ENCODE measurements at regions not wholly inside any gene's neighbourhood (a gene's known extent, or its start where the extent isn't known, plus 50 kb on each side); places are given as distances from the start of the nearest gene placed in this dataset.

- Histone ChIP-seq H3K9me3 (ENCODE audit: control insufficient read depth, insufficient read depth, low read depth, low read length) (no peaks in the 10 kb centered on the region), H3K4me1 (ENCODE audit: control insufficient read depth, insufficient read depth, low read length) (no peaks in the 10 kb centered on the region), H3K36me3 (ENCODE audit: control insufficient read depth in 2 of 2, insufficient read depth in 1 of 2, low read length in 2 of 2) (no peaks in the 10 kb centered on the region), H3K27ac (ENCODE audit: extremely low read depth, low read depth, low read length) (no peak overlapping the region), H3K4me3 (ENCODE audit: low read depth, low read length) (no peak overlapping the region)
- ChIA-PET CTCF (interaction anchor here (1.7 kb wide), 1 partner anchor 24 kb away, joined by 4 read pairs; no protein-coding TSS in a partner anchor), POLR2A (no interaction called here)
- TF ChIP-seq ZNF112 (tag by site-specific recombination; IDR thresholded peaks at IDR 0.05) (no peak), ZNF555 (tag by site-specific recombination; conservative IDR thresholded peaks at IDR 0.05) (no peak), ZNF366 (tag by site-specific recombination; conservative IDR thresholded peaks at IDR 0.05) (no peak), ZNF707 (tag by site-specific recombination; IDR thresholded peaks at IDR 0.05) (no peak), ZNF155 (tag by site-specific recombination; IDR thresholded peaks at IDR 0.05) (no peak), ZNF302 (tag by site-specific recombination; IDR thresholded peaks at IDR 0.05; ENCODE audit: low read depth) (no peak), ZNF148 (tag by site-specific recombination; IDR thresholded peaks at IDR 0.05; ENCODE audit: borderline replicate concordance) (no peak), ZNF184 (tag by site-specific recombination; IDR thresholded peaks at IDR 0.05) (no peak), ZNF561 (tag by site-specific recombination; IDR thresholded peaks at IDR 0.05; ENCODE audit: borderline replicate concordance) (no peak), WT1 (tag by site-specific recombination; IDR thresholded peaks at IDR 0.05) (no peak), INSM2 (tag by site-specific recombination; IDR thresholded peaks at IDR 0.05) (no peak), PBX3 (CRISPR knock-in tag; IDR thresholded peaks at IDR 0.05) (no peak), CTCF (tag by site-specific recombination; IDR thresholded peaks at IDR 0.05) (no peak), ZFP69B (tag by site-specific recombination; IDR thresholded peaks at IDR 0.05) (no peak), ZEB2 (tag by site-specific recombination; IDR thresholded peaks at IDR 0.05) (no peak), ATF2 (tag by site-specific recombination; IDR thresholded peaks at IDR 0.05; ENCODE audit: low read depth) (no peak), REST (tag by site-specific recombination; IDR thresholded peaks at IDR 0.05) (no peak)
Measured at GRCh38 chr2:121910139-121910538, 154.7 kb downstream of the TSN start.
